GM21381 (cell line): ENCODE measurements at regions not wholly inside any gene's neighbourhood (a gene's known extent, or its start where the extent isn't known, plus 50 kb on each side); places are given as distances from the start of the nearest gene placed in this dataset.

Experiments used
- ATAC-seq: cut with Tn5 transposase; IDR thresholded peaks from one replicate; pipeline ENCODE4 v1.9.1; 2021; ENCODE audit warnings: mild to moderate bottlenecking, moderate library complexity; ENCODE audit not compliant: unreplicated experiment

DNA sequence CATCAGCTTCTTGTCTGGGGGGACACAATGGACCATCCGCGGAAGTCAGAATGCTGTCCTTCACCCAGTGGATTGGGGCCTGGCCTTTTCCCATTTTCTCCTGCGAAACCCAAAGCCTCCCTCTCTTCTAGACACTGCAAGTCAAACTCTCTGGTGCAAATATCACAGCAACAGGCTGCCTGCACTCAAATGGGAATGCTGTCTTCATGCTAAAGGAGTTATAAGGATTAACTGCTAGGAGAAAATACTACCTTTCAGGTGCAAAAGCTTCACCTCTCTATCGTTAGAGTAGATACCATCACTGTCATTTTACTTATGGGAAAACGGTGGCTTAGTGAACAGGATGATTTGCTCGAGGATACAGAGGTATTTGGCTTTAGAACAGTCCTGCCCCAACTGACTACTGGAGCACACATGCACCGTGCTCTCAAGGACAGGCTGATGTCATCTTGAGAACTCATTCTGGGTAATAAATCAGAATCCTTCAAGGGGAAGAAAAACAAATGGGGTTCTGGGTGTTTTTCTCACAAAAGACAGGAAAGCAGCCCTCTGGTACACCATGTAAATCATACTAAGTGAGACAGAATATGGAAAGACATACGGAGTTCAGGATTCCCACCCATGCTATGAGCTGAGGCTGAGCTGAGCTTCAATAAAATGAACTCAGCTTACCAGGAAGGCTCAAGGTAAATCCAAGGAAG is 100.9 kb downstream of the SAMD9 start:
- ATAC-seq: no peak

DNA sequence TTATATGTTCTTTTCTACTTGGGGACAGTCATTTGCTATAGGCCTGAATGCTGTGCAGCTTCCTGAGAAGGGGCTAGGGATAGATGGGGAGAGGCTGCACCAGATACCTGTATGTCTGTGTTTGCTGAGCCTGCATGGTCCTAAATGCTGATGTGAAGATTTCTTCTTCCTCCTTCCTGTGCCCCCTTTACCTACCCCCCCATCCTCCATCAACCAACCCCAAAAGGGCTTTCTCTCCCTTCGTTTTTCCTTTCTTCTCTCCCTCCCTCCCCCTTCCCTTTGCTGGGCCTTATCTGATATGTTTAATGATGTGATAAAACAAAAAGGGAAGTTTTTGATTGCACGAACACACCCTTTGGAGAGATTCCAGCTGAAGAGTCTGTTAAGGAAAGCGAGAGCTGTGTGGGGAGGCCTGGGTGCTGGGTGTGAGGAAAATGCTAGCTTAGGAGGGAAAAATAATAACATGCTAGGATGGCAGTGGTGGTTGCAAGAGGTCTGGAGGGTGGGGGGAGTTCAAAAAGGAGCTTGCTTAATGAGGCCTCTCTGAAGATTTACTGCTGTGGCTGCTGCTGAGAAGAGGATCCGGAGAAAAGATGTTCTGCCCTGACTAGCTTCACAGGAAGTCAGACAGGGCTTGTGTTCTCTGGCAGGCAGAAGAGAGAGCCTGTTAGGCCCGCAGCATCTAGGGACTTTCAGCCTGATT is 101.8 kb downstream of the SAMD9 start:
- ATAC-seq: no peak

DNA sequence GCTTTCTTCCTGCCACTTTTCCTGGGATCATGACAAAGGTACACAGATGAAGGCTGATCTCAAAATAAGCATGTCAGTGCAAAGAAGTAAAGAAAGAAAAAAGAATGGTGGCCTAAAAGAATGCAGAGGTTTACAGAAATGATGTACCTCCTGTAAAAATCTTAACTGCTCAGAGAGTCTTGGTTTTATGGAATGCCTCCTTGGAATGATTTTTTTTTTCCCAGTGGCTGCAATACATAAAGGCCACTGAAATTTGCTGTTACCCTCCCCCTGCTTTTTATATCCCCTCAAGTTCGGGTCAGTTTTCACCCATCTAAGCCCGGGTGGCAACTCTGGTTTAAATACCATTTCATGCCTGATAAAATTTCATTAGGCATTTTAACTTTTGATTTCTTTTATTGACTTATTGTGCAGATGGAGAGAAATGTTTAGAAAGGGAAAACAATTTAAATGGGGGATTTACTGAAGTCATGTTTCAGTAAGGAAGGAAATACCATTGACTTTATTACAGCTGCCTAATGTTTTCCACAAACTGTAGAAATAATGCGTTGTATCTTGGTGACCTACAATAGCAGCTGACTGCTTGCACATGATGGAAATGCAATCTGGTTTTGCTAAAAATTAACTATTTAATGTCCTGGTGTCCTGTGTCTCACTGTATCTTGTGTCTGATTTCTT is 102.5 kb downstream of the SAMD9 start:
- ATAC-seq: no peak

DNA sequence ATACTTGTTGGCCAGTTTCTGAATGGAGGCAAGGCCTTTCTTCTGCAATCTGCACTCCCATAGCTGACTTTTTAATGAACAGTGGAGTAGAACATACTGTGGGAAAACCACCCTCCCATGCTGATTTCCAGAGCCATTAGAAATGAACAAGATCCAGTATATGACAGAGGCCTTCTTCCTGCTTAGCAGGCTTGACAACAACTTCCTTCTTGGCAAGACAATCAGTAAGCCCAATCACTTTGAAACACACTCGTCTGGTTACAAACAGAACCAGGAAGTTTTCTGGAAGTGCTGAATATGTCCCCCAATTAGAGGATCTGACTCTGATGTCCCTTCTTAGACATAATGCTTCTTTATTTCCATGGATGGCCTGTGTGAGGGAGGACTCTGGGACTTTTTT is 103.4 kb downstream of the SAMD9 start:
- no peak for ATAC-seq

DNA sequence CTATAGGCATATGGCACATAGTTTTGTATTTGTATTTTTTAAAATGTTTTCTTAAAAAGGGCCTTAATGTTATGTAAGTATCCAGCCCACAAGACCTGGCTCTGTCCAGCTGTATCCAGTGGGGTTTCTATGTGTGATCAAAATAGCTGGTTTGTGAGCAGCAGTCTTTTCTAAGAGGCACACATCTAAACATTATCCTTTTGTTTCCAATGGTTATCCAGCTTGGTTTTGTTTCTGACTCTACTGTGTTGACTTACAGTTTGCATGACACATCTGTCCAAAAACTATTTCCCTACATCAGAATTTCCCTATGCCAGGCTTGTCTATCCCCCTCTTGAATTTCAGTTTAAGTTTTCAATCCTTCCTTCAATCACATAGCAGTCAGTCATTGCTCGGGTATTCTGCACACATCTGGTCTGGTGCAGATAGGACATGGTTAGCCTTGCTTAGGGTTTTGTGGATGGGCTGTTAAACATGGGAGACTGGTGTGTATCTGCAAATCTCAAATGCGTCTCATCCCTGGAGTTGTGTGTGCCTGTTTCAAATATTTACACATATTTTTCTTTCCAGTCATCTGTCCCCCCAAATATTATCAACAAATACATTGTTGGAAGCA is 104.2 kb downstream of the SAMD9 start:
- ATAC-seq: no peak

DNA sequence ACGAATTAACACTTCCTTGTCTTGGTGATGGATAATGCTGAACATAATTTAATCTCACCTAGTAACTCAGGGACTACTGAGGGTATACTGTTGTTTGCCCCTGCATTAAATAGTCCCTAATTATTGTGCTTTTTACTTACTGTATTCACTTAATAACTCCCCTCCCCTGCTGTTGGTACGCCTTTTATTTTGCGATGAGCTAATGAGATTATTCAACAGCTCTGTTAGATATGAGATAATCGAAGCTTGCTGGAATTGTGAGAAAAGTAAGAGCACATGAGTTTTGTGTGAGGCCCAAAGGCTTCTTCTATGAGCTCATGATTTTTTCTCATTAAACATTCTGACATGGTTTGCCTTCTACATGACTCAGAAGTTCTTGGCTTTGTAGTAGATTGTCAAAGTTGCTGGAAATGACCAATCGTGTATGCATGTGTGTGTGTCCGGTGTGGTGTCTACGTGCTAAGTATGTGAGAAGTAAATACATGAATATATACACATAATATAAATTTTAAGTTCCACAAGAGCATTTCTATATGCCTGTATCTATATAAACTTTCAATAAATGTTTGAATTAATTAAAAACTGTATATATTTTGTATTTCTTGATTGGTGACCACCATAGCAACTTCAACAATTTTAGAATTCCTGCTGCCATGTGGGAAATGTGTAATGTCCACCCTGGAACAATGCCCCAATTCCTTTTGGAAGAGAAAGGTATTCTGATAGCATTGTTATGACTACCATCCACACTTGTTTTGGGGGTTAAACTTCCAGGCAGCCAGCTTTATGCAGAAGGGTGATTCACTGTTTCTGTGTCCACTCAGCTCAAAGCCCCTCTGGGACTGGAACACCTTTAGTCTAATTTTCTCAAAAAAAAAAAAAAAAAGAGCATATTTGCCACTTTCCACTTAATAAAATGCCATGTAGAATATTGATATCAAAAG is 106.2 kb downstream of the SAMD9 start:
- no peak for ATAC-seq

DNA sequence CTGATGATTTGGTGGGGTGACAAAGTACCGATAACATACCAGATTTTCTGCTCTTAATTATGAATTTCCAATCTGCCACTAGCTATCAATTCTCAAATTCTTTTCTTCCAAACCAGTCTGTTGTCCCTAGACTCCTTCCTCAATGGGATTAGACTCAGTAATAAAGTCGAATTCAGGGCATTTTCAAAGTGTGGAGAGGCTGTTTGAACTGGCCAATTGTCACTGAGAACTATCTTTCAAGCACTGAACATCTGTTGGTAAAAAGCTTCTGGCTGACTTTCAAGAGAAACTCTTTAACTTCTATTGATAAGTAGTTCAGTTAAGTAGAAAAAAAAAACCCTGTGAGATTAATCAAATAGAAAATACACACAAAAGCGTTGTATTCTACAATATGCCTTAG is 108.9 kb downstream of the SAMD9 start:
- no peak for ATAC-seq

DNA sequence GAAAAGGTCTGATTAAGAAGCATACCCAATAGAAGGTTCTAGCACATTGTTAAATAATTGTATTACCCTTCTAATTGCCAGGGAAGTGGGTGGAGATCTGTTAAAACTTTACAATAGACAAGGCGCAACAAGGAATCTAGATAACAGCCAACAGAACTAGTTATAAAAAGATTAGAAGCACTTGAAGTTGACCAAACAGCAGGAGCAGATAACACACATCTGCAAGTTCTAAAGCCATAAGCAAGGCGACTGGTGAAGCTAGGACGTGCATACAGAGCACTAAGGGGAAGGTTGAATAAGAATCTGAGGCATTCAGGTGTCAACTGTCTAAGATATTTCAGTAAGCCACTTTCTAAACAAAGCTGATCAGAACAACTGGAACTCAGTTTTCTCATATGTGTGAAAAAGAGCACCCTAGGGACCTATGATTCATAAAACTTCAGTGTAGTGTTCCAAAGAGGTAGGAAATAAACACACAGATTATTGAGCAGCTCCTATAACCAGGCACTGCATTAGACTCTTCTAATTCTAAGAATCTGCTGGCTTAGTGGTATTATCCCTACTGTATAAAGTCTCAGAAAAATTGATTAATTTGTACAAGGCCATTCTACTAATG is 111.2 kb downstream of the SAMD9 start:
- no peak for ATAC-seq

DNA sequence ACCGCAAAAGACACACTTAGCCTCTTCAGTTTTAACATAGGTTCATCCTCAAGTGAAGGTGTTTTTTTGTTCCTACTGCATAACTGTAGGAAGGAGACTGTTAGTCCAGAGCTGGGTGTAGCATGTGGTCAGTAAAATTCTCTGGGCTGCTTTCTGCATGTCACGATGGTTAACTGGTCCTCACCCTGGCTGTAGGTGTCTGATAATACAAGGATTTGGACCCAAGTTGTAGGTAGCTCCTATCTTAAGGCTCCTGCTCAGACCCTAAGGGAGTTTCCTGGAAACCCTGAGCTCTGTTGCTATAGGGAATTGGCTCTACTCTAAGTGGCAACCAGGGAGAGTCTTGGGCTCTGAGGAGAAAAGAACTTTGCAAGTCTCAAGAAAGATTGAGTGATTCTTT is 112.9 kb downstream of the SAMD9 start:
- ATAC-seq: no peak

DNA sequence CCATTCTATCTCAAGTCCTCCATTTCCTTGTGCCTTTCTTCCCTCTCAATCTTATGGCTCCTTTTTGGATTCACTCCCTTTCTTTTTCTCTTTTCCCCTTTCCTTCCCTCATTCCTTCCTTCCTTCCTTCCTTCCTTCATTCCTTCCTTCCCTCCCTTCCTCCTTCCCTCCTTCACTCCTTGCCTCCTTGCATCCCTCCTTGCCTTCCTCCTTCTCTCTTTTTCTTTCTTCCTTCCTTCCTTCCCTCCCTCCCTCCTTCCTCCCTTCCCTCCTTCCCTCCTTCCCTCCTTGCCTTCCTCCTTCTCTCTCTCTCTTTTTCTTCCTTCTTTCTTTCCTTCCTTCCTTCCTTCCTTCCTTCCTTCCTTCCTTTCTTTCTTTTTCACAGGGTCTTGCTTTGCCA is 120.1 kb downstream of the SAMD9 start:
- no peak for ATAC-seq

DNA sequence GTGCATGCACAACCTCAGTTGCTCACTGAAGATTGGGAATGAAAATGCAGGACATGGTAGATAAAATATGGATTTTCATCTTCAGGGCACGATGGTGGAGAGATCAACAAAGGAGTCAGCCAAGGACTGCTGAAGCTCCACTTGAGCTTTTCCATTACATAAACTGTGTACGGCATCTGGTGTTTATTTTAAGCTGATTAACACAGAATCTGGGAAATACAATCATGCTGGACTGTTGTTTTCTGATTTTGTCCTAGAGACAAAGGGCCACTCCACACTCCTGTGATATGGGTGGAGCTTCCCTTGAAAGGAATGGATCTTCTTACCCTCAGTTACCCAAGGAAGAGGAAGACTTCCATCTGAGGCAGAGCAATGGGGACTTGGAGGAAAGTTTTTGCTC is 120.6 kb downstream of the SAMD9 start:
- ATAC-seq: no peak

DNA sequence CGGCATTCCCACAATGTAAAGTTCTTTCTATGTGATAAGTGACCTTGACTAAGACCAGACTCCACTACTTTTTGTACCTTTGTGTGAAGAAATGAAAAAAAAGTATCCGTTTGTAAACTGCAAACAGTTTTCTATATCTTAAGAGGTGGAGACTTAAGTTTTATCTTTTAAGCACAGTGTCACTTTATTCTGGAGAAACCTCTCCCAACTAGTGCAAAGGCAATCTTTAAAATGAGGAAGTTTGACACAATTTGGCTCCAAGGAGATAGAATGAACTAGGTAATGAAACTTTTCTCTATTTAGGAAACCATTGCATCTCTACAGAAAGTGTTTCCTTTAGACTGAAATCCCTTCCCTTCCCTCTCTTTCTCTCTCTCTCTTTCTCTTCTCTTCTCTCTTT is 122.9 kb downstream of the SAMD9 start:
- ATAC-seq: no peak

DNA sequence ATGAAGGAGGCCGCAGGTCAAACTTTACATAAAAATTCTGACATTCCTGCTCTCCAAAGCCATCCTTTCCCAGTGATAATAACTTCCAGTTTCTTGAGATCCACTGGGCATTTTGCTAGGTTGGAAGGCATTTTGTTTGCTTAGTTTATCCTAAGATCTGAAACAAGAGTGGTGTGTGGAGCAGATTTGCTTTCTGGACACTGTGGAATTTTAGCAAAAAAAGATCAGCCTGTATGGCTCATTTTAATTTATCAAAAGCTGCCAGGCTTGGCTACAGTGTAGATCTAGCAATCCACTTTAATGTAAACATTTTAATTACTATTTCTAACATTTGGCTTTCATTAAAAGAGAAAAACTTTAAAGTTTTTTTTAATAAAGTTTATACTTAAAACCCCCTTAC is 124.8 kb downstream of the SAMD9 start:
- no peak for ATAC-seq

DNA sequence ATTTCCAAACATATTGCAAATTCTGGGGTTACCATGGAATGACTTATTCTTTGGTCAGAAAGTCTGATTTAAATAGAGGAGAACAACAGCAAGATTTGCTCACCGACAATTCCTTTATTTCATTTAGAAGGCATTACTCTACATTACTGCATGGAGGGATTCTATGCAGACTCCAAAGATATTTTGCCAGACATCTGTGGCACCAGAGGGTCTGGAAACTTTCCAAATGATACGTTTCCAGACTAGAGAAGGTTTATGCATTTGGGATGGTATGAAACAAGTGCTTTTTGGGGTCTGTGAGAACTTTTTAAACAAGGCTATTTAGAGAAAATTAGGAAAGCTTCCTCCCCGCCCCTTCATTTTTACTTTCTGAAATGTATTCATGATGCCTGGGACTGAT is 125.3 kb downstream of the SAMD9 start:
- no peak for ATAC-seq

DNA sequence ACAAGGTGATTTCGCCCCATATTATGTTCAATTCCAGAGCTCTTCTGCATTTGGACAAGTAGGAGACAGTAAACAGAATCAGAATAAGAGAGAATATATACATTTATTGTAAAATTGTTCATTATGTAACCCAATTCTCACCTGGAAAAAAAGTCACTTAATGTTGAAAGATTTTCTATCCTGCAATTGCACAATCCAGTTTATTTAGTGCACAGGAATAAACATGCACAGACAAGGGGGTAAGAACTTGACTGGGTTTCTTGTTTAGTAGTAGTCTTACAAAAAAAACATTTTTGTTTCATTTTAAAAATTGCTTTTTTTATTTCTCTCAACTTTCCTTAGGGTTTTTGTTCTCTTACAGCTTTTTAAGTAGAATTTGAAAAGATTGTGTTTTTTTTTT is 126.6 kb downstream of the SAMD9 start:
- ATAC-seq: no peak

DNA sequence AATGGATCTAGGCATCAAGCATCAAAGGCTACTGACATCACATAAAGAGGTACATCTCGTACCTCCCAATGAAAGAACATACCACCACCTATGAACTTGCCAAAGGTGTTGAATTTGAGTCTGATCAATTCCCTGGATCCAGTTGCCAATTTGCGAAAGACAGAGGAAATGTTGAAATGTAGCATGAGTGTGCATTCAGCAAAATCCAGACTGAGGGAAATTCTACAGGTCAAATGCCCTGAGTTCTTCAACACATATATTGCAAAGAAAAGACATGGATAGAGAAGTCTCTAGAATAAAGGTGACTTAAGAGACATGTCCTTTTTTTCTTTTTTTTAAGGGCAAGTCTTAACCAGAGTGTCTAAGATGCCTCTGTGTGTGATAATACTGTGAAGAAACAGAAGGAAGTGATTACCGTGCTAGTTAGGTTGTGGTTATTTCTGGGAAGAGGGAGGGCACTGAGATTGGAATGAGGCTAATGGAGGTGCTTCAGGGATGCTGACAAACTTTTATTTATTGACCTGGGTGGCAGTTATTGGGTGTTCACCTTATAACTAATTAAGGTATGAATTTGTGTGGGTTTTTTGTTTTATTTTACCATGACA is 128.7 kb downstream of the SAMD9 start:
- no peak for ATAC-seq

DNA sequence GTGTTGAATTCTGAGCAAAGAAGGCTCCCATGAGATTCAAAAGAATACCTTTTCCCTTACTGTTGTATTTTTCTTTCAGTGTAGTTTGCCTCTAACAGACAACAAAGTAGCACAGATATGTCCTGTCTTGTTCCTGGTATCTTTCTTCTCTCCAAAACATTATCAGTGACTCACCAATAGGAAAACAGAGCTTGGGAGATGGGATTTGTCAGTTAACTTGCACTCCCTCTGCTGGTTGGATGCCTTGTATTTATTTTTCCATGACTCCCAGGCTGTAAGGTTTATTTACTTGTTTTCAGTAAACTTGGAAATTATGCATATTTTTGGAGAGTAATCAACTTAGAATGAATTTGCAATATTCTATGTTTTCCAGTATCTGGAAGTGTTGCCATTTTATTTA is 129.7 kb downstream of the SAMD9 start:
- ATAC-seq: no peak

DNA sequence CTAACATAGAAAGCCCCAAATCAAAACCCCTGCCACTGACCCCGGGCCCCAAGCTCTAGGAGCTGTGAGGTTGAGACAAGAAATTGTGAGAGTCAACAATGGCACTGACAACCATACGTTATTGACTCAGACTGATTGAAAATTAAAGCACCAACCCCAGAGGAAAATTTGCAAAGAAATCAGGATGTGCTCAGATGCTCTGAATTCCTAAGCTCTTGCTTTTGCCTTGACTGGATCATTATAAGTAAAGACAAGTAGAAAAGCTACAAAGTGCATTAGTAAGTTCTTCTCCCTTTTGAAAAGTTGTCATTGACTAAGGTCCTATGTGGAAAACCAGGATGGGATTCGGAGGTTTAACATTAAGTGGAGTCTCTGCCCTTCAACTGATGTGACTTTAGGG is 130.2 kb downstream of the SAMD9 start:
- ATAC-seq: no peak

DNA sequence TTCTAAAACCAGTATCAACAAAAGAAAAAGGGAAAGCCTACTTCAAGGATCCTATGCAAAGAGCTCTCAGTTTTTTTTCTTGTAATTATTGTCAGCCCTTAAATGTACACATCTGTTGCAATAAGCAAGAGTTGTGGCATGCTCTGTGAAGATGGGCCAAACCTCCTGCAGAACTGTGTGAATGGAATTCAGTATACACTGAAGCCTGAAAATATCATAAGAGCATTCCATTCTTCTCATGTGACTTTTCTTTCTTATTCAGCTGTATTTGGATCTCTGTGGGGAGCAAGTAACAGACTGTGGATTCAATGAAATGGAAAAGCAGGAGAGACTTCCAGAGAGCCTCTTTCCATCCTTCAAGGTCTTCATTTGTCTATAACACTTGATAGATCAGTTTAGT is 130.7 kb downstream of the SAMD9 start:
- ATAC-seq: no peak

DNA sequence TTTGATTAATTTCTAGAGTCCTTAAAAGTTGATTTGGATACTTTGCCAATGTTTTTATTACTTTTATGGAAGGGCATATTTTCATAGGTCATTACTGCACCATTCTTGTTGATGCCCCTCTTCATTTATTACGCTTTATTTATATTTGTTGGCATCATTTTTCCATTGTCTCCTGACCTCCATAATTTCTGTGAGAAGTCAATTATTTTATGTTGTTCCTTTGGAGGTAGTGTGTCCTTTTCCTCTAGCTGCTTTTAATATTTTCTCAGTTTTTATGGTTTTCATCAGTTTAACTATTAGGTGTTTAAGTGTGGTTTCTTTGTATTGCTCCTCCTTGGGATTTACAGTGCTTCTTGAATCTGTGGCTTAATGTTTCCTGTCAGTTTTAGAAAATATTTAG is 134.9 kb downstream of the SAMD9 start:
- ATAC-seq: no peak
